Fibroblast of skin of right quadriceps (primary cell): ENCODE measurements at regions not wholly inside any gene's neighbourhood (a gene's known extent, or its start where the extent isn't known, plus 50 kb on each side); places are given as distances from the start of the nearest gene placed in this dataset.
"Not testable (repeated sequence)": the region's sequence is repeated elsewhere in the genome, so short reads cannot be mapped to it uniquely, and the experiment has no call there.

Experiments used
- DNase-seq: peaks from one replicate; pipeline ENCODE4 v3.0.0-alpha.2; 2013

GRCh38 chr12:89833337-89834252 lies 125.0 kb upstream of the ATP2B1 start:
- DNase-seq = peak; percentile 68

- DNase-seq = no peak
Measured at GRCh38 chr12:89832336-89832735, 123.7 kb upstream of the ATP2B1 start.

GRCh38 chr12:89831310-89832095 lies 122.9 kb upstream of the ATP2B1 start:
- no peak for DNase-seq

- DNase-seq = peak; percentile 32
Measured at GRCh38 chr12:89829434-89829975, 120.9 kb upstream of the ATP2B1 start.

GRCh38 chr12:89828575-89828974 lies 119.9 kb upstream of the ATP2B1 start:
- no peak for DNase-seq

- no peak for DNase-seq
Measured at GRCh38 chr12:89827592-89827991, 119.0 kb upstream of the ATP2B1 start.

- no peak for DNase-seq
Measured at GRCh38 chr12:89826468-89826867, 117.8 kb upstream of the ATP2B1 start.

- DNase-seq = peak; percentile 54
Measured at GRCh38 chr12:89825591-89826449, 117.2 kb upstream of the ATP2B1 start.

GRCh38 chr12:89824822-89825221 lies 116.2 kb upstream of the ATP2B1 start:
- no peak for DNase-seq

GRCh38 chr12:89822992-89823391 lies 114.4 kb upstream of the ATP2B1 start:
- not testable (repeated sequence) for DNase-seq

- no peak for DNase-seq
Measured at GRCh38 chr12:89821896-89822295, 113.3 kb upstream of the ATP2B1 start.

- DNase-seq = no peak
Measured at GRCh38 chr12:89817501-89818226, 109.0 kb upstream of the ATP2B1 start.

GRCh38 chr12:89815225-89815624 lies 106.6 kb upstream of the ATP2B1 start:
- no peak for DNase-seq

GRCh38 chr12:89803412-89803811 lies 94.8 kb upstream of the ATP2B1 start:
- no peak for DNase-seq

GRCh38 chr12:89801284-89801683 lies 92.6 kb upstream of the ATP2B1 start:
- DNase-seq = no peak

- DNase-seq = no peak
Measured at GRCh38 chr12:89800435-89800834, 91.8 kb upstream of the ATP2B1 start.

GRCh38 chr12:89799316-89799715 lies 90.7 kb upstream of the ATP2B1 start:
- no peak for DNase-seq

- DNase-seq = no peak
Measured at GRCh38 chr12:89797436-89797835, 88.8 kb upstream of the ATP2B1 start.

- DNase-seq = no peak
Measured at GRCh38 chr12:89796798-89797382, 88.3 kb upstream of the ATP2B1 start.

- no peak for DNase-seq
Measured at GRCh38 chr12:89793946-89794345, 85.3 kb upstream of the ATP2B1 start.

GRCh38 chr12:89791286-89791685 lies 82.6 kb upstream of the ATP2B1 start:
- no peak for DNase-seq

- no peak for DNase-seq
Measured at GRCh38 chr12:89789862-89790261, 81.2 kb upstream of the ATP2B1 start.
